ENCODE measurements at regions not wholly inside any gene's neighbourhood (a gene's known extent, or its start where the extent isn't known, plus 50 kb on each side); places are given as distances from the start of the nearest gene placed in this dataset.
"Not testable (repeated sequence)": the region's sequence is repeated elsewhere in the genome, so short reads cannot be mapped to it uniquely, and the experiment has no call there.

DNA sequence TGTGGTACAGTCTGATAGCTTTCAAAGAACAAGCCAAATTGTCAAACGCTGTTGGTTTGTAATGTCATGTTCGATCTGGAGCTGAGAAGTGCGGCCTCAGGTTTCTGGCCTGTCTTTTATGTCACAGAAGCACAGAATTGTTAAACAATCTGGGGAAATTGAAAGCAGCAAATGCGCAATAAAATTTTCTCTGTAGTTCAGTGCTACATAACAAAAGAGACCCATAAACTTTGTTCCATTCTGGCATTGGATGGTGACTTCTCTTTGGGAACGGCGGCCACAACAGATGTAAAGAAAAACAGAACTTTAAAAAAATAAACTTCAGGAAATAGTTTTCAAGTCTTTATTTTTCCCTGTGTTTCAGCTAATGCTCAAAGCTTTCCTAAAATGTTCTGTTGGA is 106.9 kb downstream of the PRL start:
- DNase-seq (ENCODE audit: low read depth) = no peak

DNA sequence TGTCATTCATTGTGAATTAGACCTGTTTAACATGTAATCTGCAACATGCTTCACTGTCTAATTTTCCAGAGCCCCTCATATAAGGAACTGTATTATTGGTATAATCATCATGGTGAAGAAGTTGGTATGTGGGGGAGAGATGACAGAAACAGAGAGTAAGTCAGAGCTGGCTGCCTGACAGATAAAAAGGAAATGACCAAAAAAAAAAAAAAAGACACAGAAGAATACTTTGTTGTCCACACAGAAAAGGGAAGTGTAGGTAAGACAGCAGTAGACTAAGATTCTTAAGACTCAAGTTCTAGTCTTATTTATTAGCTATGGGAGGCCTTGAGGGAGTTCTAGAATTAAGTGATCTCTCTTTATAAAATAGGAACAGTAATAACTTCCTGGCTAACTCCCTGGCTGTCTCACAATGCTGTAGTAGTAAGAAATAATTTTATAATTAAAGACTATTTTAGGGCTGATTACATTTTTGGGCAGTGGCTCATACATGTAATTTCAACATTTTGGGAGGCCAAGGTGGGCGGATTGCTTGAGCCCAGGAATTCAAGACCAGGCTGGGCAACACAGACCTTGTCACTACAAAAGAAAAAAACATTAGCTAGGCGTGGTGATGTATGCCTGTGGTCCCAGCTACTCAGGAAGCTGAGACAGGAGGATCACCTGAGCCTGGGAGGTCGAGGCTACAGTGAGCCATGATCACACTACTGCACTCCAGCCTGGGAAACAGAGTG is 102.5 kb downstream of the PRL start:
- DNase-seq (ENCODE audit: low read depth) = no peak

DNA sequence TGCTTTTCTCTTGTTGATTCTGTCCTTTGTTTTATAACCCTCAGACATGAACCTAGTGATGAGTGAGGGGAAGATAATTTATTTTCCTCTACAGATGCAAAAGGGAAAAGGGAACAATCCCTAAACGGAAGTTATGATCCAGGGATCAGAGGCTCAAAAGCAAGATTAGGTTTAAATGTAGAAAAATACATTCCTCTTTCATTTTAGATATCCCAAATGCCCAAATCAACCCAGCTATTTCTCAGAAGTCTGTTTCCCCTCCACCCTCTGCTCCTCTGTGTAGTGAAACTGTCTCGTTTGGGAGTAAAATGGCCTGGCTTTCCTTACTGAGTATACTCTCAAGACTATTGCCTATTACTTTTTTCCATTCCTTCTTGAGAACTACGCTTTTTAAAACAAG is 97.1 kb downstream of the PRL start:
- DNase-seq (ENCODE audit: low read depth) = no peak

DNA sequence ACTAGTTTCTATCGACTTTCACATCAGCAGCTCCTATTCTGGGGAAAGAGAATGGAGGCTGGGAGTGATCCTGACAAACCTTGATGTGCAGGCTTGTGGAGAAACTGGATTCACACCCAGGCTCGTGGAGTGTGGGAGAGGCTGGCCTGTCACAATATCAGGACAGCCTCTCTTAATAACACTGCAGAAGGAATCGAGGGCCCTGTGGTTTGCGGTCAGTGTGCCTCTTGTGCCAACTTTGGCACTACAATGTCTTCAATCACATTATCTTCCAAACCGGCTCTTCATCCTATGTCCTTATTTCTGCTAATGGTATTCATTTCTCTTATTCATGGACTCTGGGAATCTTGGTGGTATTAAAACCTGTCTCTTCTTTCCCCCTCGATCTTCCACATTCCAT is 92.7 kb downstream of the PRL start:
- no peak for DNase-seq (ENCODE audit: low read depth)

DNA sequence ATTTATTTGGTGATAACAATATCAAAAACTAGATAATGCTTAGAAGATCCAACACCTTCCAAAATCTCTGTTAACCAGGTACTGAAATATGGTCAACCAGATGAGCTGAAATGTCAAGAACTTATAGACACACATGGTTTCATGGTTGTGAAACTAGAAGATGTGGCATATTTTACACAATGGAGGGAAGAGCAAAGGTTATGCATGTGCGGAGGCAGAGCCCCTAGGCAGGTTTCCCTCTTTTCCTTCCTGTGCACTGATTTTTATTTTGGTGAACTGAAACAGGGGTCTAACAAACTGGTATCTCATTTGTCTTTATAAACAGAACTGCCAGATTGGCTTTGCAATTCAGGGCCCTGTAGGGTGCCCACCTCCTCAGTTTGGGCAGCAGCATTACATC is 91.6 kb downstream of the PRL start:
- no peak for DNase-seq (ENCODE audit: low read depth)

DNA sequence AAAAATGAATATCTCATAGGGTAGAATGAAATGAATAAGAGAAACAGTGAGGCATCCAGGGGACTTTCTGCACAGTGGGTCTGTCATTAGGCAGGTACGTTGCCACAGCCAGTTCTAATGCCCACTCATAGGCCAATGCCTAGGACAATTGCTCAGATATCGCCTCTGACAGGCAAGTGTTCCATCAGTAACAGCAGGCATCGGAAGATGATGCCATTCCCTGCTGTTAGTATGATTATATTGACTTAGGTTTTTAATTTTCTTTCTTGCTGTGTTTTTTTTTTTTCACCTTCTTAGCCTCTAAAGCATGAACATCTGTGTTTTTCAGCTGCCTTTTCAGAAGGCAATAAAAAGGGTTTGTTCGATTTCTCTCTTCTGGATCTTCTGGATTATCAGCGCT is 90.7 kb downstream of the PRL start:
- no peak for DNase-seq (ENCODE audit: low read depth)

DNA sequence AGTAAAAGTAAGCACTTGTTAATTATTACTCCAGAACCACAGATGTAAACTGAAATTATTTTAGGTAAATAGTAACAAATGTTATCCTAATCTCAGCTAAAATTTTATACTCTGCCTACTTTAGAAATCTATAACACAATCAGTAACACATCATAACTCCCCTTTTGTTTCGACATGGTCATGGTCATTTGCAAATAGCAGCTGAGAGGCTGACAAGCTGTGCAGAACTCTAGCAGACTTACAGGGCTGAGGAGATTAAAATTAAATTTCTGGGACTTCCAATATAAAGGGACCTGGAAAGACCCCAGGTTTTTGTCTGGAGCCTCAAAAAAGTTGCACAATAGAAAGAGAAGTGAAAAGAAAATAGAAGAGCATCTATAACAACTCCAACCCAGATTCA is 88.8 kb downstream of the PRL start:
- no peak for DNase-seq (ENCODE audit: low read depth)

DNA sequence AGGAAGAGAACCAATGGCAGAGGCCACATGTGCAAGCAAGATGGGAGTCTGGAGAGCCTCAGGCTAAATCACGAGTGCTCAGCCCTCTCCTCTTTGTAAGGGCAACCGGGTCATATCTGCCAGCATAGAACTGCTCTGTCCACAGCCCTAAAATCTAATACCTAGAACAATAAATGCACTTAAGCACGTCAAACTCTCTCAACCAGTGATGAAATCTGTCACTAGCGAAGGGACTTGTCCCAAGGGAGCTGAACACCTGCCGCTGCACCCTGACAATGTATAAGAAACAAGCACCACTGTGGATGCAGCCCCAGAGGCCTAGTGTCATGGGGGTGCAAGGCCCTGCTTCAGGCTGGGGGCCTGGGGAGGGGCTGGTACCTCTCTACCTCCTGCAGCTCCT is 82.5 kb downstream of the PRL start:
- DNase-seq (ENCODE audit: low read depth) = no peak

DNA sequence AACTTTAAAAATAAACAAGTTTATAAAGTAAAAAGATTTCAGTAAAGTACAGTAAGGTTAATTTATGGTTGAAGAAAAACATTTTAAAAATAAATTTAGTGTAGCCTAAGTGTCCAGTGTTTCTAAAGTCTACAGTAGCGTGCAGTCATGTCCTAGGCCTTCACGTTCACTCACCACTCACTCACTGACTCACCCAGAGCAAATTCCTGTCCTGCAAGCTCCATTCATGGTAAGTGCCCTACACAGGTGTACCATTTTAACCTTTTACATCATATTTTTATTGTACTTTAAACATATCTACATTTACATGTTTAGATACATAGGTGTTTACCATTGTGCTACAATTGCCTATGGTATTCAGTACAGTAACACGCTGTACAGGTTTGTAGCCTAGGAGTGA is 81.4 kb downstream of the PRL start:
- DNase-seq (ENCODE audit: low read depth) = not testable (repeated sequence)

DNA sequence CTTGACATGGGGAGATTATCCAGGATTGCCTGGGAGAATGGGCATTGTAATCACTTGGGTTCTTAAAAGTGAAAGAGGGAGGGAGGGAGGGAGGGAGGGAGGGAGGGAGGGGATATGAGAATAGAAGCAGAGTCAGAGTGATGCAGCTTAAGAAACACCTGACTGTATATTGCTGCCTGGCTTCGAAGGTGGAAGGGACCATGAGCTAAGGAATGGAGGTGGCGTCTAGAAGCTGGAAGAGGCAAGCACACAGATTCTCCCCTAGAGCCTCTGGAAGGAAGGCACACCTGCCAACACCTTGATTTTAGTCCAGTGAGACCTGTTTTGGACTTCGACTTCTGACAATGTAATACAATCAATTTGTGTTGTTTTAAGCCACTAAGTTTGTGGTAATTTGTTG is 78.4 kb downstream of the PRL start:
- DNase-seq (ENCODE audit: low read depth) = no peak

DNA sequence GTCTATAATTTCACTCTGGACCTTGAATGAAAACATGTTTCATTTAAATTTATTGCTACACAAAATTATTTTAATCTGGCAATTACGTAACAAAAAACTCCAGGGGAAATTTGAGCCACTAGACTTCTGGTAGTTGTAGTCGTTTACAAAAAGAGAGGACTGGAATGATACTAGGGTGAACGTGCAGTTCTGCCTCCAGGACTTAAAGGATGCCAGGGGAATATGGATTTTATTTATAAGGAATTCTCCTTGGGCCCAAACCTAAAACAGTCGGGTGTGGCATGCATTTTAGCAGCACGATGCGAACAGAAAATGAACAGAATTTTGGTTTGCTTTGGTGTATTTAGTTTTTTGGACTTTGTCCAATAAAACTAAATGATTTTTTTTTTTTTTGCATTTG is 76.9 kb downstream of the PRL start:
- no peak for DNase-seq (ENCODE audit: low read depth)

DNA sequence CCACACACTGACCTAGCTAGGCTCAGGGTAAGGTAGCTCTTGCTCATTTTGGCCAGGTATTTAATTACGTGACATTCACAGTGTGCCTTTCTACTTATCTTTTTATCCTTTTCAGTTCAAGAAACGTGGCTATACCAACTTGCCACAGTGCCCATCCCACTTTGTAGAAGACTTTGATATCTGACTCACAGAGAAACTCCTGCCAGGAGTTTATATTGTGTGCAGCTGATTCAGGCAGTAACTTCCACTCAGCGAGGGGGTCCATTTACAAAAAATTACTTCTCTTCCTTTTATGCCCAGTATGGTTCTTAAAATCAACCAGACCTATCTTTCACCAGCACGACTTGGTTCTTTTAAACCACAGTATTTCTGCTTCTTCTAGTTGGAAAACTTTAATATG is 75.6 kb downstream of the PRL start:
- no peak for DNase-seq (ENCODE audit: low read depth)

DNA sequence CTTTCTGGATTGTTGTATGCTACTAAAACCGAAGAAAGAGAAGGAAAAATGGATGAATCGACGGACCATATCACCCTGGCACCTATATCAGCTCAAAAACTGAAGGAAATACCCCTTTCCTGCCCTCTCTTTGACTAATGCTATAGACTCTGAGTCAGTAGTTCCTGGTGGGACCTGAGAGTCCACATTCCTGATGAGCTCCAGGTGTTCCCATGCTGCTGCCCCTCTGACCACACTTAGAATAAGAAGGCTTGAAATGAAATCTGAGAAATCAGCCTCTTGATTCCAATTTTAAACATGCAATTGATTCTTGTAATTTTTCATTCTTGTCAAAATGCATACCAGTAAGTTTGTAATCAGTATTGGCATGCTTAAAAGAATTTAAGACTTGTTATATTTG is 75.2 kb downstream of the PRL start:
- DNase-seq (ENCODE audit: low read depth) = no peak

DNA sequence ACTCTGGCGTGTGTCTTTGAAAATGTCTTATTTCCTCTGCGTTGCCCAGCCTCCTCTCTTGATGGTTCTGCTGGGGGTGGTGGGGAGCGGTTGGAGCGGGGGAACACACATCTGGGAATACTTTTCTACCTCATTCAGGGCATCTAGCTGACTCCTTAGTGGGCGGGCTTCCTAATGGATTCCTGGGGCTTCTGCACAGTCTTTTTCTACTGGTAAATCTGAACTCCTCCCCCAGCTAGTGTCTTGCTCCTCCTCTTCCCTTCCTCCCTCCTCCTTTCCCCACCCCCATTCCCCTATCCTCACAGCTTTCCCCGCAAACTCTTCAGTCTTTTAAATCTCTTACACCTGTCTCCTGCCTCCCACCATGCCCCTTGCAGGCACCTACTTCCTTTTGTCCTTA is 74.4 kb downstream of the PRL start:
- no peak for DNase-seq (ENCODE audit: low read depth)

DNA sequence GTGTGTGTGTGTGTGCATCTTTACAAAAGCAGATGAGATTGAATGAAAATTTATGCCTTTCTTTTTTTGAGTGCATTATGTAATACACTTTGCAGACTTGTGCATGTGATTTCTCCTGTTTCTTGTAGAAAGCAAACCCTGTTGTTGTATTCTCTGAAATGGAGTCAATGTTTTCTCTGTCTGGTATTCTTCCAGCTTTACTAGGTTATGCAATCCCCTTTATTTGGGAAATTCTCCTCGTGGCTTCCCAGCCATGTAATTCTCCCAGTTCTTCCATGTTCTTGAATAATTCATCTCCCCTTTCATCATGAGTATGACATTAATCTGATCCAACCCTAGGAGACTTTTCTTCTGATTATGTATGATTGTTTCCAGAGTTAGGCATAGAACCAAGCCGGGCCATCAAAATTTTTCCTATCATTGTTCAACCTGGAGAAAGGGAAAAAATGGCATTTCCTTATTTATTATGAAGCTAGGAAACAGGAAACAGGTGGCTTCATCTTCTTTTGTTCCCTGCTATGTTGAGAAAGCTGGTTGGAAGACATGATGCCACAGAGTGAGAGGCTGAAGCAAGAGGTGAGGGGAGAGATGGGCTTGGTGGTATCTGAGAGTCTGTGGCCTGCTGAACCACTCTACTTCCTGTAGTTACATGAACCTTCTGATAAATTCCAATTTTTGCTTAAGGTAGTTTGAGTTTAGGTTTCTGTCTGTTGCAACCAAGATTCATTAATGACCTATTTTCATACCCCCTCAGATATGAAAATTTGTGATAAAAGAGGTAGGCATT is 68.8 kb downstream of the PRL start:
- DNase-seq (ENCODE audit: low read depth) = no peak

DNA sequence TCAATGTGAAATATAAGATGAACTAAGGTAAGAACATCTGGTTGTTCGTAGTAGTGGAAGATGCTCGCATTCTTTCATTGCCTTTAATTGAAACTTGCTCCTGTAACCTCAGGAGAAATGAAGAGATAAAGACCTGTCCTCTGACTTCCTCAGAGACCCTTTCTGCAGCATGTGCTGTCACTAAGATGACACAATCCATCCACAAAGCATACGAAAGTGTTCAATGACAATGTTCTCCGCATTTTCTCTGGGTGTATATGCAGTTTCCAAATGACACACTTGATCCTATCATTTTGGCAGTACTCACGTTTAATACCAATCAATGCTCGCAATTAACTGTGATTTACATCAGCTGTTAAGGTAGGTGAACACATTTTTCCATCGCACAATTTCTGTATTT is 65.8 kb downstream of the PRL start:
- DNase-seq (ENCODE audit: low read depth) = no peak

DNA sequence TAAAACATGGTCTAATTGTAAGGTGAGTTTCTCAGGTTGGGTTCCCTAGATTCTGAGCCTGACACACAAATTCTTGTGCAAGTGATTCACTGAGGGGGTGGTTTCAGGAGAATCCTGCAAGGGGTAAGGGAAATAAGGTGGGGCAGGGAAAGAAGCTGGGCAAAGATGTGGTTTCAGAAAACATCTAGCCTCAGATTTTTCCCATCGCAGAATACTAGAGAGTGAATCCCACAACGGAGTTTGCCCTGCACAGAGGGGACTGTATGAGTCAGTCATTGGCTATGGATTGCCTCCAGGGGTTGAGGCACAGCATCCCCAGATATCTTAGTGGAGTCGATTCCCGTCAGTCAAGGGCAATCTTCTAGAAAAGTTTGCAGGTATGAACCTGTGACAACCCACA is 65.2 kb downstream of the PRL start:
- DNase-seq (ENCODE audit: low read depth) = no peak

DNA sequence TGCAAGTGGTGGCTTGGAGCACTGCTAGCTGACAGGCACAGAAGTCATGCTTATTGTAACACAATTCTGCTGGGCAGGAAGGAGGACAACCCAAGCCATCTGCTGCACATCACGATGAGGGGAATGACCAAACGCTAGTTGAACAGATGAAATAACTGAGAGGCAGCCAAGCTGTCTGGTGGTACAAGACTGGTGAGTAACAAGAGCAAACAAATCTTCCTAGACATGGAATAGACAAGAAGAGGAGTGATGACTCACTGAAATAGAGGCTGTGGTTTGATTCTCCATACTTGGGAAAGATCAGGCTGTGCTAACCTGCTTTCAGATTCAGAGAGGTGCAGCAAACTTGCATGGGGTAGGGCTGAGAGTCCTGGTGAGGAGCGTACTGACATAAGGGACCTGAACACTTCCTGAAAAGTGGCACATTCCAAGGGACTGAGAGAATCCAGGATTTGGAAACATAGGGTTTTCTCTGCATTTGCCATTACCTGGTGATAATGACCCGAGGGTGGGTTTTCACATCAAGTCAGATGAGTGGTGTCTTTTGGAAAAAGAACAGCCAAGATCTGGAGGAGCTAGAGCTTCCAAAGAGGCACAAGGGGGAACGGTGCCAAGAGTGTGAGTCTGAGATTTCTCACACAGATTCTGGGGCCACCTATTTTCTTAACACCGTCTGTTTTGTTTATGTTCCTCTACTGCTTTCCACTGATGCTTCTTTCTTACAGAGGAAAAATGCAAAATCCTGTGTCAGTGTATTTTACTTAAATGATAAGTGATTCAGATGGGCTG is 60.0 kb downstream of the PRL start:
- DNase-seq (ENCODE audit: low read depth) = no peak

All from forelimb muscle (tissue), 1 donor.